NCI-H128 (cell line): ENCODE measurements at regions not wholly inside any gene's neighbourhood (a gene's known extent, or its start where the extent isn't known, plus 50 kb on each side); places are given as distances from the start of the nearest gene placed in this dataset.

Source experiments
- DNase-seq: peaks from one replicate; lab custom pipeline; 2025; ENCODE audit not compliant: unreplicated experiment; lab: John Stamatoyannopoulos, UW

GRCh38 chr17:413706-414380, 61.2 kb upstream of the RPH3AL start:
- DNase-seq = no peak

GRCh38 chr17:413016-413350, 60.4 kb upstream of the RPH3AL start:
- DNase-seq = no peak

GRCh38 chr17:412211-413015, 59.8 kb upstream of the RPH3AL start:
- DNase-seq = peak; percentile 25

- no peak for DNase-seq
Measured at GRCh38 chr17:411421-412120, 59.0 kb upstream of the RPH3AL start.

GRCh38 chr17:410543-411401, 58.2 kb upstream of the RPH3AL start:
- no peak for DNase-seq

GRCh38 chr17:409848-410542, 57.4 kb upstream of the RPH3AL start:
- peak; percentile 95 for DNase-seq

GRCh38 chr17:409308-409847, 56.8 kb upstream of the RPH3AL start:
- DNase-seq = no peak

GRCh38 chr17:404703-405102, 52.1 kb upstream of the RPH3AL start:
- no peak for DNase-seq
